ENCODE measurements at regions not wholly inside any gene's neighbourhood (a gene's known extent, or its start where the extent isn't known, plus 50 kb on each side); places are given as distances from the start of the nearest gene placed in this dataset.
A peak's percentile ranks its signal among the peaks of the same experiment; 100 is the strongest.

- no peak overlapping the region for H3K27ac ChIP-seq
- no peaks in the 10 kb centered on the region for H3K27me3 ChIP-seq
- H3K9me3 ChIP-seq (ENCODE audit: low read depth), result no peaks in the 10 kb centered on the region
- H3K36me3 ChIP-seq, result no peaks in the 10 kb centered on the region
- H3K4me1 ChIP-seq (ENCODE audit: low read depth), result no peaks in the 10 kb centered on the region
- H3K4me3 ChIP-seq, result no peak overlapping the region
- TF ChIP-seq, protein P1, sequence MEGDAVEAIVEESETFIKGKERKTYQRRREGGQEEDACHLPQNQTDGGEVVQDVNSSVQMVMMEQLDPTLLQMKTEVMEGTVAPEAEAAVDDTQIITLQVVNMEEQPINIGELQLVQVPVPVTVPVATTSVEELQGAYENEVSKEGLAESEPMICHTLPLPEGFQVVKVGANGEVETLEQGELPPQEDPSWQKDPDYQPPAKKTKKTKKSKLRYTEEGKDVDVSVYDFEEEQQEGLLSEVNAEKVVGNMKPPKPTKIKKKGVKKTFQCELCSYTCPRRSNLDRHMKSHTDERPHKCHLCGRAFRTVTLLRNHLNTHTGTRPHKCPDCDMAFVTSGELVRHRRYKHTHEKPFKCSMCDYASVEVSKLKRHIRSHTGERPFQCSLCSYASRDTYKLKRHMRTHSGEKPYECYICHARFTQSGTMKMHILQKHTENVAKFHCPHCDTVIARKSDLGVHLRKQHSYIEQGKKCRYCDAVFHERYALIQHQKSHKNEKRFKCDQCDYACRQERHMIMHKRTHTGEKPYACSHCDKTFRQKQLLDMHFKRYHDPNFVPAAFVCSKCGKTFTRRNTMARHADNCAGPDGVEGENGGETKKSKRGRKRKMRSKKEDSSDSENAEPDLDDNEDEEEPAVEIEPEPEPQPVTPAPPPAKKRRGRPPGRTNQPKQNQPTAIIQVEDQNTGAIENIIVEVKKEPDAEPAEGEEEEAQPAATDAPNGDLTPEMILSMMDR (IDR thresholded peaks at IDR 0.05; ENCODE audit: low read depth, low read length), result no peak
- DNase-seq (ENCODE audit: low read depth in 1 of 2, low spot score in 1 of 2), result no peak
Observed at GRCh38 chr18:61742565-61743429, 150.0 kb downstream of the RNF152 start.

GRCh38 chr18:61741881-61742454 is 150.8 kb downstream of the RNF152 start:
- H3K36me3 ChIP-seq, result no peaks in the 10 kb centered on the region
- no peak overlapping the region for H3K4me3 ChIP-seq

DNA sequence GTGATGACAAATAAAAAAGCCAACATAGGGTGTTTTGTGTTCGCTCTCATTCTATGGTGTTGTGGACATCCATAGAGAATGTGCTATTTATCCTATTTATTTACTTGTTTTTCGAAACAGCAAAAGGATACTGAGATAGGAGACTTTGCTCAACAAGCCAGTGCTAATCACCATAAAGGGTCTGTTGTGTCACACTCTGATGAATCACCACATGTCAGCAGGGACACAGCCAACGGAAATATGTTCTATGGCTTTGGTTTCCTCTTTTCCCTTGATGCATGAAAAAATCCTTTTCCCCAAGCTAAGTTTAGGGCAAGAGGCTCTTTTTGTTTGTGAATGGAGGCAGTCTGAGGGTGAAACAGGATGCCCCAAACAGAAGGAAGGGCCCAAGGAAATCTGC is 154.3 kb downstream of the RNF152 start:
- H3K27me3 ChIP-seq, result no peaks in the 10 kb centered on the region
- TF ChIP-seq, protein P1 (IDR thresholded peaks at IDR 0.05; ENCODE audit: low read depth, low read length), result no peak
- peaks cover 5% of the 10 kb centered on the region for H3K4me1 ChIP-seq (ENCODE audit: low read depth)
- no peaks in the 10 kb centered on the region for H3K9me3 ChIP-seq (ENCODE audit: low read depth)
- H3K36me3 ChIP-seq, result no peaks in the 10 kb centered on the region
- no peak overlapping the region for H3K4me3 ChIP-seq
- DNase-seq (ENCODE audit: low read depth in 1 of 2, low spot score in 1 of 2), result peak in 1 of 2 donors; percentile 55
- no peak overlapping the region for H3K27ac ChIP-seq

More at GRCh38 chr18:61741881-61742454, 150.8 kb downstream of the RNF152 start:
- no peak for DNase-seq (ENCODE audit: low read depth in 1 of 2, low spot score in 1 of 2)
- H3K27me3 ChIP-seq, result no peaks in the 10 kb centered on the region
- no peak overlapping the region for H3K27ac ChIP-seq
- TF ChIP-seq, protein P1 (IDR thresholded peaks at IDR 0.05; ENCODE audit: low read depth, low read length), result no peak
- H3K4me1 ChIP-seq (ENCODE audit: low read depth), result no peaks in the 10 kb centered on the region
- no peaks in the 10 kb centered on the region for H3K9me3 ChIP-seq (ENCODE audit: low read depth)

DNA sequence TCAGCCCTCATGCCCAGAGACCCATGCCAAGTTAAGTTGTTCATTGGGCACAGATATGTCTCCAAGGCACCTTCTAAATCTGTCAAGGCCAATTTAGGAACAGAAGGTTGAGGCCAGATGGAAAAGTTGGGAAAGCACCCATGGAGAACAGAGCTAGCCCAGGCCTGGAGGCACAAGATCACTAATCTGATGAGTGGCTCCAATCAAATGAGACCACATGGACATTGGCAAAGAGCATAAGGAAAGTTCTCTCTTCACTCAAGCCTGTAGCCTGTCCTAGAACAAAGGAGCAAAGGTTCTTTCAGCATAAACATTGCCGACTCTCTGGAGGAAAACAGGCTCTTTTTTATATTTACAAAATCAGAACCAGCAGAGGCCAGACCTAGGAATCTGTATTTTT is 154.8 kb downstream of the RNF152 start:
- H3K27me3 ChIP-seq, result no peaks in the 10 kb centered on the region
- no peaks in the 10 kb centered on the region for H3K36me3 ChIP-seq
- no peak overlapping the region for H3K4me3 ChIP-seq
- TF ChIP-seq, protein P1 (IDR thresholded peaks at IDR 0.05; ENCODE audit: low read depth, low read length), result no peak
- peaks cover 5% of the 10 kb centered on the region for H3K4me1 ChIP-seq (ENCODE audit: low read depth)
- no peak for DNase-seq (ENCODE audit: low read depth in 1 of 2, low spot score in 1 of 2)
- H3K9me3 ChIP-seq (ENCODE audit: low read depth), result no peaks in the 10 kb centered on the region
- H3K27ac ChIP-seq, result no peak overlapping the region

- DNase-seq (ENCODE audit: low read depth in 1 of 2, low spot score in 1 of 2), result no peak
- H3K36me3 ChIP-seq, result no peaks in the 10 kb centered on the region
- no peak overlapping the region for H3K4me3 ChIP-seq
- no peaks in the 10 kb centered on the region for H3K27me3 ChIP-seq
- peaks cover 5% of the 10 kb centered on the region for H3K4me1 ChIP-seq (ENCODE audit: low read depth)
- TF ChIP-seq, protein P1 (IDR thresholded peaks at IDR 0.05; ENCODE audit: low read depth, low read length), result no peak
- no peaks in the 10 kb centered on the region for H3K9me3 ChIP-seq (ENCODE audit: low read depth)
- no peak overlapping the region for H3K27ac ChIP-seq
Observed at GRCh38 chr18:61736133-61736532, 156.7 kb downstream of the RNF152 start.

Measured in cardiac muscle cell (in vitro differentiated cells and primary cell).